Stimulated activated CD8-positive, alpha-beta memory T cell treated with anti-CD3 and anti-CD28 coated beads, Interleukin-2, amount 100 ng/mL, for 1 hour (primary cell): ENCODE measurements at regions not wholly inside any gene's neighbourhood (a gene's known extent, or its start where the extent isn't known, plus 50 kb on each side); places are given as distances from the start of the nearest gene placed in this dataset.
"Not testable (repeated sequence)": the region's sequence is repeated elsewhere in the genome, so short reads cannot be mapped to it uniquely, and the experiment has no call there.

ENCODE experiments used
- DNase-seq, 2 donors: peaks; one replicate each; pipeline ENCODE4 v3.0.0-alpha.2; 2020; ENCODE audit warnings: low read depth in 2 of 2

DNA sequence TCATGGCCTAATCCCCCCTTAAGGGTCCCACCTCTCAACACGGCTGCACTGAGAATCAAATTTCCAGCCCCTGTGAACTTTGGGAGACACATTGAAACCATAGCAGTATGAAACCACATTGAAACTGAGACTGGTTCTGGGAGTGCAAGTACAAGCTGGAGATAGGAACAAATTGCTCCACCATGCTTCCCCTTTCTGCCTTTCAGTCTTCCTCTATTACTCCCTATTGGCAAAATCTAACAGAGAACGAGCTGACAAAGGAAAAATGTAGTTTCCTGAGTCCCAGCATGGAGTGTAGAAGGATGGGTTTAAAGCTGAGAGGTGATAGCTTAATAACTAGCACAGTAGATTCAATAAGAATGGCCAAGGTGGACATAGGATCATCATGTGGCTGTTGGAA lies 161.7 kb upstream of the RPL34 start:
- DNase-seq: no peak

DNA sequence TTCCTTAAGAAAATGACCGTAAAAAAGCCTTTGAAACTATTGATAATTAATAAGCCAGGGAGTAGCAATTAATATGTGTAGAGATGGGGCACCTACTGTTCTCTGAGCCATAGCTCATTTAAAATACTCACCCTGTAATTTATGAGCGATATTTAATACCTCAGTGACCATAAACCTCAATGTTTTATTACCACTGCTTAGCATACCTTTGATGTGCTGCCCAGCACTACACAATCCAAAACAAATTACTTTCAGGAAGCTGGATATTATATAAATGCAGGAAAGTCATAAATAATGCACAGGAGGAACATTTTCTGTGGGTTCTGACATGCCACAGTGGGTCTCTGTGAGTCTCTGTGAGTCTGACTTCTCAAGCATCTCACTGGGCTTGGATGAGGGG lies 166.1 kb upstream of the RPL34 start:
- no peak for DNase-seq

DNA sequence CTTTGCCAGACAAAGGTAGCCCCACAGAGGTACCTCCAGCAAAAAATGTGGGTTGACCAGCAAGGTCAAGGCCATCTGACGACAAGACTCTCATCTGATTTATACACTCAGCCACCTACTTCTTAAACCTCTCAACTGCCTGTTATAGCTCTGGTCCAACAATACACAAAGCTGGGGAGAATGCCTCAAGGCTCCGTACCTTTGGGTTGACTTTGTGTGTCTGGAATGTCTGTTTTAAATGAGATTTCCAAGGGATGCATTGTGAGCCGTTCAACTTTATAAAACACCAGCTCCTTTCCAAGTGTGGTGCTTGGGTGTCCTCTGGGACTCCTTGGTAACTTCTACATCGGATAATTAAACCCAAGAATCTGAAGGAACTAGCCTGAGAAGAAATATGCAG lies 167.0 kb upstream of the RPL34 start:
- DNase-seq: no peak

DNA sequence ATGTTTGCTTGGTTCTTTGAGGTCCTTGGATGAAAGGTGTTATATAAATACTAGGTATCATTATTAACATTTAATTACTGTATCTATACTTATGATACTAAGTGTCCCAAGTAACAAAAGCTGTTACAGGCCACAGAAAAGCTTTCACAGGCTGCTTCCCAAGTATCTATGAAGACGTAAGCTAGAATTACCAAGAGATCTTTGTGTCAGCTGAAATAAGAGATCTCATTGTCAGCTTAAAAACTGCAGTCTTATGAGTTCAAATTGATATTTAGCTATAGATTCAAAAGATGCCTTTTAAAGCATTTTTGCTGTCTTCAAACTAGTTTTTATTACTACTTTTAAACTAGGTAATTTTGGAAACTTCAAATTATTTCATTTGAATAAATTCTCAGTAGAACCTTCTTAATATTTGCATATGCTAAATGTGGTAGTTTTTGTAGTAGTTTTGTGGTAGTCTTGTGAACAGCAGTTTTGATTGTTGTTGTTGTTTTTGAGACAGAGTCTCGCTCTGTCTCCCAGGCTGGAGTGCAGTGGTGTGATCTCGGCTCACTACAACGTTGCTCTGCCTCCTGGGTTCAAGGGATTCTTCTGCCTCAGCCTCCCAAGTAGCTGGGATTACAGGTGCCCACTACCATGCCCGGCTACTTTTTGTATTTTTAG lies 170.0 kb upstream of the RPL34 start:
- no peak for DNase-seq

DNA sequence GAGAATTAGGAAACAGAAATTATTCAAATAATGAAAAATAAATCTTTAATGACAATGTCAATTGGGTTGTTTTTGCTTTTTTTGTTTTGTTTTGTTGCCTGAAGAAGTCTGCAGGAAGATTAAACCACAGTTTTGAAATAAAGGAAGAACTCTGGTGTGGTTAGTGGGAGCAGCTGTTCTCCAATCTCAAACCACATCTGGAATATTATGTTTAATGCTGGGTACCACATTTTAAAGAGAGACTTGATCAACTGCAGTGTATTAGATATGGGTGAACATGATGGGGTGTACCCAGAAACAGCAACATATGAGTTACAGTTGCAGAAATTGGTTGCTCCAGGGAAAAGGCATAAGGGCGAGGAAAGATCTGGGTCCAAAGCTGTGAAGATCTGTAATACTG lies 171.2 kb upstream of the RPL34 start:
- DNase-seq: no peak

DNA sequence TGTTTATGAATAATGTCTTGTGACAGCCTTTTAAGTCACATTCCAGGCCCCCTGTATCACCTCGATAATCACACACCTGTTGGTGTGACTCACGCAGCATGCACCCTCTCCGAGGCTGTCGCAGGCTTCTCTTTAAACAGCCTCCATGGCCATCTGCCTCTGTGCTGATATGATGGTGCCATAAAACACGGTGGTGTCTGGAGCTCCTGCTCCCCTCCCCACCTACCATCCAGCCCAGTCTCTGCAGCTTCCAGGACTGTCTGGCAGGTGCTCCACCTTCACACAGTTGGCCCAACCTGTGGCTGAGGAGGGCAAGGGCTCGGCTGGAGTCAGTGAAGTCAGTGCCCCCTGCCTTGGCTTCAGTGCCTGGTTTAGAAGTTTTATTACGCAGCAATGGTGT lies 173.8 kb upstream of the RPL34 start:
- DNase-seq: no peak

DNA sequence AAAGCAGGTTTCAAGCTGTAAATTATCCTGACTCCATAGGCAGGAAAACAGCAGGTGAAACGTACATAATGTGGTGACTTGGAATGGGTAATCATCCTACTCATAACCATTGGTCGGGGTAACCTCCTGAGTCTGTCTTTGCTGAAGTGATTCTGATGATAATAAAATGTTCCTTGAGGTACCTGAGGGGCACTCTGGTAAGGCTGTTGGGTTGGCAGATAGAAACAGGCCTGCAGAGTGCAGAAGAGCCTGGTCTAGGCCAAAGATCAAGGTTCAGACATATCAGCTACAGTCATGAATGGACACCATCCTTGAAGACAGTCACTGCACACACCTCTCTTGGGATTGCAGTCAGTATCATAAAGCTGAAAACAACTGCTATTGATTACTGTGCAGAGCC lies 174.7 kb upstream of the RPL34 start:
- no peak for DNase-seq

DNA sequence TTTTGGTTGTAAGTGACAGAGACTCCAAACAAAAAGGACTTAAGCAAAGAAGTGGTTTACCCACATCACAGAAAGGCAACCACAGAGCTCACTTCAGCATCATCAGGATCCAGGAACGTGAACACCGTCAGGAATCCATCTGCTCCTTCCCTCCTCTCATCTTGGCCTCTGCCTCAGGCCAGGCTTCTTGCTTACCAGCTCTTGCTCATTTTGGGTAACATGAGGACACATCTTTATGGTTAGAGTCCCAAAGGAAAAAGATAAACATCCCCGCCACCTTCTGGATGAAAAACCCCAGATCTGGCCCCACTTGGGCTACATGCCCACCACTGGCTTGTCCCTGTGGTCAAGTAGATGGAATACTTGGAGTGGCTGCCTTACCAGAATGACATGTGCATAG lies 176.8 kb upstream of the RPL34 start:
- no peak for DNase-seq

DNA sequence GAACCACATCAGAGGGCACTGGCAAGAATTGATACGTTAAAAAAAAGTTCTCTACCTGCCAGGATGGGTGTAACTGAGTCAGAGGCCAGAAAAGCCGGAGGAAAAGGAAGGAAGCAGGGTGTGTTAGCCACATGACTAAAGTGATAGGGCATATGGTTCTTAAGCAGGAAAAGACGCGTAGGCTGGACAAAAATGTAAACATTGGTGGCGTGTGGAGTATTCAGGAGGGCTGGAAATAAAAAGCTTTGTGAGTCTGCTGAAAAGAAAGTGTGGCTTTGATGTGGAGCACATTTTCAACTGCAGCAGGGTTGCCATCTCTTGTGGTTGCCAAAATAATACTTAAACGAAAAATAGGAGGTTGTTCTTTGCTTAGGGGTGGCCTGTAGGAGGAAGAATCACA lies 186.5 kb upstream of the RPL34 start:
- DNase-seq: no peak

DNA sequence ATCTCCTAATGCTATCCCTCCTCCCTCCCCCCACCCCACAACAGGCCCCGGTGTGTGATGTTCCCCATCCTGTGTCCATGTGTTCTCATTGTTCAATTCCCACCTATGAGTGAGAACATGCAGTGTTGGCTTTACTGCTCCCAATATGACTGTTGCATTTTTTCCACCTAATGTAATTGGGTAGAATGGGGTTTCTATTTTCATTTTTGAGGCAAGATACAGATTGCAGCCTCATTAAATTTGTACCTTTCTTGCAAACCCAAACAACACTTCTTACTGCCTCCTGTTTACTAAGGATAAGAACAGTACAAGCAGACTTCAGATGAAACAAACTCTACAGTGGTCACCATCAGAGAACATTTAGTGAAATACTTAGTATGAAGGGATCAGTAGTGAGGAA lies 187.0 kb upstream of the RPL34 start:
- DNase-seq: not testable (repeated sequence)

DNA sequence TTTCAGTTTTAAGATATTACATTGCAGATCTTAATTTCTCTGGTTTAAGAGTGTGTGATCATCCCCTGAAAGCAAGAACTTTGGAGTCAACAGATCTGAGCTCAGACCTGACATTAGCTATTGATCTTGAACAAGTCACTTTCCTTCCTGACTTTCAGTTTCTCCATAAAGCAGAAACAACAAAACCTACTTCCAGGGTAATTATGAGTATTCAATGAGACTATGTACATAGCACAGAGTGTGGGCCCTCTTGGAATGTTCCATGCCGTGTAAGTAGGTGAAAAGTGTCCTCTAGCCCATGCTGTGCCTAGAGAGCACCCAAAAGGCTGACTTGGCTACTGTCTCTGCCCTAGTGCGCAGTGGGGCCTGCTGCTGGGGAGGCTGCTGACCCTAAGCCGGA lies 188.0 kb upstream of the RPL34 start:
- DNase-seq: no peak

DNA sequence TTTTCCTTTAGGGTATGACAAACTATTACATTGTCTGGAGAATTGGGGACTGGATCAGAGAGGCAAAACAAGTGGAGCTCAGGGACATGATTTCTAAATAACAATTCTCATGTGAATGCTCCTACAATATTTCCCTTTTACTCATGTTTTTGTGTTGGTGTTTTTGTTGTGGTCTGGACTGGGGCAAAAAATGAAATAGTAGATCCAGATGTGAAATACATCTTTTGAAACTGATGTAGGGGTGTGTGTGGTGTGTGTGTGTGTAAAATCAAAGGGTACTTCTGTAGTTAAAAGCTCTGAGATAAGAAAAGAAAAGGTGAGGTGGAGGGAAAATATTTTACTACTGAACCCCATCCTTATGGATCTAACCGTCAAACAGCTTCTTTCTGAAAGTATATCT lies 188.4 kb upstream of the RPL34 start:
- no peak for DNase-seq

DNA sequence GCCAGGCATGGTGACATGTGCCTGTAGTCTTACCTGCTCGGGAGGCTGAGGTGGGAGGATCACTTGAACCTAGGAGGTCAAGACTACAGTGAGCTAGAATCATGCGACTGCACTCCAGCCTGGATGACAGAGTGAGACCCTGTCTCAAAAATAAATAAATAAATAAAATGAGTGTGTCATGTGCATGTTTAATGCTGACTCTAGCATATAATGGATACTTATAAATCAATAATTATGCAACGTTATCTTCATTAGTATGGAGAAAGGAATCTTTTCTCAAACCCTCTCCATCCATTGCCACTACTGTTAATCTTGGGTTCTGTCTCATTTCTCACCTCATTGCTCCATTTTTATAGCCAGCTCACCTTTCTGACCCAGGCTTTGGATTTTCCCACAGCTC lies 189.5 kb upstream of the RPL34 start:
- no peak for DNase-seq

DNA sequence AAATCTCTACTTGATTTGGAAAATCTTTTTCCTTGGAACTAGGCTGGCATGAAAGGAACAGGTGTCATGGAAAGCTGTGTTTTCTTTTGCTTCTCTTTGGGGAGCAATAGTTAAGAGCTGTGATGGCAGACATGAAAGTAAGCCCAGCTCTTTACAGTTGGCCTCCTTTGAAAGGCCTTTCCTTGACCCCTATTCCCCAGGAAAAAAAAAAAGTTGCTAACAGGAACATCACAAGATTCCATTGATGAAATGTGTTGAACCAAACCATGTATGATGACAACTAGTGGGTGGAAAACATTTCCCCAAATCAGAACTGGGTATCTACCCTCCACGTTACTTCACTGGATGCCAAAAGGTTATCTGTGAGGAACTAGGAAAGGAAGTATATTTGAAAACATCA lies 190.7 kb upstream of the RPL34 start:
- DNase-seq: no peak

DNA sequence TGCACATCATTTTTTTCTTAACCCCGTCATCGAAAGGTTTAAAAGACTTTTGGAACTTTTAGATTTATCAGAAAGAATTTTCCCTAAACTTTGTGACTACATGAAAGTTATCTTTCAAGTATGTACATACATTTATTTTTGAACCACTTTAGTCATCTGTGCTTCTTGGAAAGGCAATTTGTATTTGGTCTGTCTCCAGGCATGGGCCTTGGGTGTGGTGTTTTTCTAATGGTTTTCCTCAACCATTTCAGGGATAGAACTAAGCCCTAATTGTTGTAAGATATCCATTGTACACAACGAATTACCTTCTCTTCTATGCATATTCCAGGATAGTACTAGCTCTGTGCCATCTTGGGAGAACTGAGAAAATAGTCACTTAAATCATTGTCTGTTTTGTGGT lies 191.5 kb upstream of the RPL34 start:
- no peak for DNase-seq

DNA sequence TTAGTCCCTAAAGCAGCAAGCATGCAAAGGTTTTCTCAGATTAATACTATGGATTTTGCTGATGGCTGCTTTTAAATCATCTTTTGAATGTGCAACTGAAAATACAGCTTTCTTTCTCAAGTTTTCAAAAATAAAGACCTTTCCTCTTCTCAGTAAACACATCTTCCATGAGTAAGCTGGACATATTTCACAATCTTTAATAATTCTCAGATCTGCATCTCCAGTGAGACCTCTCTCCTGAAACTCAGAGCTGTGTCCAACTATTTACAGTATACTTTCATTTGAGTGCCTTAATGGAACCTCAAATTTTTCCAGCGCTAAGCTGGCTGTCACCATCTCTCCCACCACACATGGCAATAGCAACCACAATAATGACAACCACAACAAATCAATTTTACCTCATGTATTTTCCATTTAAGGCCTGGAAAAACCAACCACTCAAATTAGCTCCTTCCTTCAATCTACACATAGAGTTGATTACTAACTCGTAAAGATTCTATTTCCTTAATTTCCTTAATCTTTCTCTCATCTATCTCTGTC lies 192.4 kb upstream of the RPL34 start:
- DNase-seq: no peak

DNA sequence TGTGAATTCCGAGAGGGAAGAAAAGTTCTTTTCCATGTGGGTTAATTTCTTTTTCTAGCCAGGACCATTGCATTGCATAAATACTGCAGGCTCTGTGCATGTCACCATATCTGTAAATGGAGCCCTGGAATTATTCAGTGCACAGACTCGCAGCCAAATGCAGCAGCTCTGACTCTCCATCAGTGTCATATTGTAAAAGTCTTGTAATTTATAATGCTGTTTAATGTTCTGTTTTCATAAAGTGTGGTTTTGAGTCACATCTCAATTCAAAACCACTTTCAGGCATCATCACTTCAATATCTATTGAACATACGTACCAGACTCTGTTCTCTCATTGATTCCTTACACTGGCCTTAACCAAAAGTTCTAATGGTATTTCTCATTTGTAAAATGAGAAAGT lies 193.9 kb upstream of the RPL34 start:
- no peak for DNase-seq

DNA sequence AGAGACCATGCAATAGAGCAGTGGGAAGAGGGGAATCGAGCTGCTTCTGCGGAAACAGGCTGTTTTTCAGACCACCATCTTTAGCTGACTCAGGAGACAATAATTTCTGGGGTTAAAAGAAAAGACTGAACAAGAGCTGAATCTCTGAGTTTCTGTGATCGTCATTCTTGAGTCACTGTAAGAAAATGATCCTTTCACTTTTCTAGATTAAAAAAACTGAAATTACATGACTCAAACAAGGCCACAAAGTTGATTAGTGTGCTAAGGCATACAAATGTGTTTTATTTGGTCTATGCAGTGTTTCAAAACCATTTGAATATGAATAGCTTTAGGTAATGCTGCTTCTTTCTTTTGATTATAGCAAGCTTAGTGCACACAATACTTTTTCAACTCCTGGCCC lies 194.4 kb upstream of the RPL34 start:
- no peak for DNase-seq

DNA sequence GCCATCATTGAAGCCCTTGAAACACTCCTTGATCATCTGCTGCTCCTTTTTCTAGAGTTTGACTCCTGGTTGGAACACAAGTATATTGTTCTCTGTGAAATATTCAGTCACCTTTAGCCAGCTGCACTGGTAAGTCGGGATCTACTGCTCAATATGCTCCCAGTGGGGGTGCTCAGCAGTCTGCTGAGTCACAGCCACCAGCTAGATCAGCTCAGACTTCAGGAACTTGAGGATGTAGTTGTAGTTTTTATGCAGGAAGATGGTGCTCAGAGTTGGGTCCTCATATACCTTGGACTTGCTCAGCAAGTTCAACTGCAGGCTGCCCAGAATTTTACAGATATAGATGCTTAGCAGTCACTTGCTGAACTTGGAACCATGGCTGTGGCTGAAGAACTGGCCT lies 202.5 kb upstream of the RPL34 start:
- no peak for DNase-seq

DNA sequence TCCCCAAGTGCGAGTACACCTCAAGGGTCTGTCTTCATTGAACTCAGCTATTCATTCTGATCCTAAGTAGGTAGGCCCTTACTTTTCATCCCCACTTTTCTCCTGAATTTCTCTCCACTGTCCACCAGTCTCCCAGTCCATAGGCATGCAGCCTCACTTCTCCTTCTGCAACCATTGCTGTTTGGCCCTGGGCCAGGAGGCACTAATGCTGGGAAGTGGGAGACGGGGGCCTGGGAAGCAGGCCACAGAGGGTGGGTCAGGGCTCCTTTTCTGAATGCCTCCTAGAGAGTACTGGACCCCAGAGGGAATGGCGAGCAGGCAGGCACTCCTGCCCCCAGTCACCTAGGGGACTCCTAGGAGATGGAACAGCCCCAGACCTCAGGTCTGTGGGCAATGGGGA lies 203.5 kb upstream of the RPL34 start:
- no peak for DNase-seq

DNA sequence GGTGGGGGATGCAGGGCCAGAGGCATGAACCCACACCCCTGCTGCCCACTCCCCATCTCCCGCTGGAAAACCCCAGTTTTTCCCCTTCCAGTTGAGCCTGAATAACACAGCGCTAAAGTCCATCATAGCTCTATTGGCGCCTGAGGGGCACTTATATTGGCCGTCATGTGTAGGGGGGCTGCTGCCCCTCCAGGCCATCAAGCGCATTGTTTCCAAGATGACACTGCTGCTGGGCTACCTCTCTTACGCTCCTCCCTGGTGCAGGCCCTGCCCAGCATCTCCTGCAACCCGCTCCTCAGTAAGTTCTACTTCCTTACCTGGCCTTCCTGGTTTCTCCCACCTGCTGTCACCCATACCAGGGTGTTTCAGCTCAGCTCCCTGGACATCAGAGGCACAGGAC lies 205.0 kb upstream of the RPL34 start:
- no peak for DNase-seq

DNA sequence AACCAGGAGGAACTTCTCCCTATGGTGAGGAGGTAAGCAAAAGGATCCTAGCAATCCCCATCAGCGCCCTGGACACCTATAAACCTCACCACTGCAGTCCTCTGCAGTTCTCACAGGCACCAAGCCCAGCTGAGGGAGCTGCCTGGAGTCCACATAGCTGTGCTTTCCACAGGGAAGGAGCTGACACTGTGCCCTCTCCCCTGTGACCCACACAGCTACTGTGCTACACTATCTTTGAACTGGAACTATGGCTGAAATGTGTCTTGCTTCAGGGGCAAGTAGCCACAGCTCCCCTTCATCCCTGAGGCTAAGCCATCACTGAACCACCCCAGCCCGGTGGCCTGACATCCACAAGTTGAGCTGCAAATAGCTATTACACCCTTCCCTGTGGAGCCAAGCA lies 208.5 kb upstream of the RPL34 start:
- no peak for DNase-seq

DNA sequence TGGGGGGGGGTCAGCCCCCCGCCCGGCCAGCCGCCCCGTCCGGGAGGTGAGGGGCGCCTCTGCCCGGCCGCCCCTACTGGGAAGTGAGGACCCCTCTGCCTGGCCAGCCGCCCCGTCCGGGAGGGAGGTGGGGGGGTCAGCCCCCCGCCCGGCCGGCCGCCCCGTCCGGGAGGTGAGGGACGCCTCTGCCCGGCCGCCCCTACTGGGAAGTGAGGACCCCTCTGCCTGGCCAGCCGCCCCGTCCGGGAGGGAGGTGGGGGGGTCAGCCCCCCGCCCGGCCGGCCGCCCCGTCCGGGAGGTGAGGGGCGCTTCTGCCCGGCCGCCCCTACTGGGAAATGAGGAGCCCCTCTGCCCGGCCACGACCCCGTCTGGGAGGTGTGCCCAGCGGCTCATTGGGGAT lies 210.7 kb upstream of the RPL34 start:
- DNase-seq: not testable (repeated sequence)

DNA sequence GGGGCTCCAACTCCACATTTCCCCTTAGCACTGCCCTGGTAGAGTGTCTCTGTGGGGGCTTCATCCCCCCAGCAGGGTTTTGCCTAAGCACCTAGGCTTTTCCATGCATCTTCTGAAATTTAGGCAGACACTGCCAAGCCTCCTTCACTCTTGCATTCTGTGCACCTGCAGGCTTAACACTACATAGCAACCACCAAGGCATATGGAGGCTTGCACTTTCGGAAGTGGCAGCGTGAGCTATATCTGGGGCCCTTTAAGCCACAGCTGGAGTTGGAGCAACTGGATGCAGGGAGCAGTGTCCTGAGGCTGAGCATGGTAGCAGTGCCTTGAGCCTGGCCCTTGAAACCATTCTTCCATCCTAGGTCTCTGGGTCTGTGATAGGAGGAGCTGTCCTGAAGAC lies 214.8 kb upstream of the RPL34 start:
- DNase-seq: no peak
